ENCODE measurements at regions not wholly inside any gene's neighbourhood (a gene's known extent, or its start where the extent isn't known, plus 50 kb on each side); places are given as distances from the start of the nearest gene placed in this dataset.

GRCh38 chr2:177326591-177326990, 62.1 kb upstream of the NFE2L2 start:
- TF ChIP-seq CTCF (IDR thresholded peaks at IDR 0.05; ENCODE audit: low read length) = no peak
- no peak for TF ChIP-seq EZH2 (IDR thresholded peaks at IDR 0.05; ENCODE audit: borderline replicate concordance, low read length)
